Panc1 (cell line): ENCODE measurements at regions not wholly inside any gene's neighbourhood (a gene's known extent, or its start where the extent isn't known, plus 50 kb on each side); places are given as distances from the start of the nearest gene placed in this dataset.

Source experiments
- CTCF ChIP-seq: fragments of 450-650 bp; IDR thresholded peaks from 2 replicates; pipeline ENCODE4 v1.5.1; 2017; ENCODE audit warnings: mild to moderate bottlenecking
- POLR2AphosphoS5 ChIP-seq: IDR thresholded peaks from 2 replicates; pipeline ENCODE4 v1.6.1; 2012; ENCODE audit warnings: mild to moderate bottlenecking, low read depth, low read length, moderate library complexity
- REST ChIP-seq, 2 experiments: IDR thresholded peaks; 2 replicates each; pipeline ENCODE4 v1.6.1; 2011 to 2012; ENCODE audit warnings: low read depth in 2 of 2, control low read depth in 1 of 2, low read length in 1 of 2, mild to moderate bottlenecking in 1 of 2, moderate library complexity in 1 of 2; ENCODE audit not compliant: insufficient read depth in 1 of 2
- TCF7L2 ChIP-seq: IDR thresholded peaks from 2 replicates; pipeline ENCODE4 v1.6.1; 2011; ENCODE audit warnings: mild to moderate bottlenecking, low read depth, low read length, inconsistent platforms

- TF ChIP-seq CTCF, result no peak
- TF ChIP-seq REST (IDR thresholded peaks at IDR 0.05; ENCODE audit: insufficient read depth in 1 of 2, low read depth in 2 of 2, low read length in 1 of 2), result no peak
- TF ChIP-seq TCF7L2, result no peak
- TF ChIP-seq POLR2AphosphoS5, result no peak
Observed at GRCh38 chr16:65789161-65789945, 577.1 kb upstream of the CDH5 start.
